ENCODE measurements at regions not wholly inside any gene's neighbourhood (a gene's known extent, or its start where the extent isn't known, plus 50 kb on each side); places are given as distances from the start of the nearest gene placed in this dataset.
"Not testable (repeated sequence)": the region's sequence is repeated elsewhere in the genome, so short reads cannot be mapped to it uniquely, and the experiment has no call there.

DNA sequence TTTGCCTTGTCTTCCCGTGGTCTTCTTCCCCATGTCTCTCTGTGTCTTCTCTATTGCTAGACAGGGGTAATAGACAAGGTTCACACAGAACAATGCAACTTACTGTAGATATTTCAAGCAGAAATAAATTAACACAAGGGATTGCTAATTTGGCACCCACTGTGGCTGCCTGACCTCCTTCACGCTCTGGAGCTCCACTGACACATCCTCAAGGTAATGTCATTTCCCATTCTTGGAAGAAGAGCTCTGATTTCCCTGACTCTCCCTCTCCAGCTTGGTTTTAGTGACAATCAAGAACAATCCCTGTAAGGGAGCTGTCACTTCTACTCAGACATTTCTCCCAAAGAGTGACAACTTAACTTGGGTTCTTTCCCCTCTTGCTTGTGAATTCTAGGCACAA lies 105.4 kb upstream of the NAP1L1 start:
- DNase-seq (ENCODE audit: extremely low read depth in 1 of 11, low read depth in 9 of 11, low spot score in 4 of 11) = no peak

- DNase-seq (ENCODE audit: extremely low read depth in 1 of 11, low read depth in 9 of 11, low spot score in 4 of 11) = no peak
These were observed 102.7 kb upstream of the NAP1L1 start for GRCh38 chr12:76187177-76187576.

GRCh38 chr12:76186131-76186906 lies 101.8 kb upstream of the NAP1L1 start:
- DNase-seq (ENCODE audit: extremely low read depth in 1 of 11, low read depth in 9 of 11, low spot score in 4 of 11) = no peak

DNA sequence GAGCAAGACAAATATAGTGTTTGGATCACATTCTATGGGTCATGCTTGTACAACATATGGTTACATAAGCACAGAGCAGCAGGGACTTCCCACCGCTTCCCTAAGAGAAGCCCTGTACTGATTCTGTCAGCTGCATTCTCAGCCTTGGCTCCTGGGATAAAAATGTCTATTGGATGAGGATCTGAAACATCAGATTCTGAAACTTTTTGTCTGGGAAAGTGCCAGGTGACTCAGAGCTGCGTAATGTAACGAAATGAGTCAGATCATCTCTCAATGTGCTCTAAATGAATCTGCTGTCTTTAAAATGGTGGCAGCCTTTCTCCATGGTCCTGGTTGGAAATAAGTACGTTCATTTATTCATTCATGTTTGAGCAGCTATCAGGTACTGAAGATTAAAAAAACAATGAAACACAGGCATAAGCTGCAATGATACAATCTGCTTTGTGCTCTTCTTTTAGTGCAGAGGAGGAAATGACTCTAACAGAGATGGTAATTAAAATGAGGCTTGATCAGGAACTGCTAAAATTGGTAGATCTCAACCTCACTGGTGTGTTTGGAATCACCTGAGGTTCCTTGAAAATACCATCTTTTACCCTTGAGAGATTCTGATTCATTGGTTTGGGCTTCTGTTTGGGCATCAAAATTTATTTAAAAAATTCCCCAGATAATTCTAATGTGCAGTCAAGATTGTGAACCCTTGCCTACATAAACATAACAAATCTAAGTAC lies 99.1 kb upstream of the NAP1L1 start:
- DNase-seq (ENCODE audit: extremely low read depth in 1 of 11, low read depth in 9 of 11, low spot score in 4 of 11) = no peak

DNA sequence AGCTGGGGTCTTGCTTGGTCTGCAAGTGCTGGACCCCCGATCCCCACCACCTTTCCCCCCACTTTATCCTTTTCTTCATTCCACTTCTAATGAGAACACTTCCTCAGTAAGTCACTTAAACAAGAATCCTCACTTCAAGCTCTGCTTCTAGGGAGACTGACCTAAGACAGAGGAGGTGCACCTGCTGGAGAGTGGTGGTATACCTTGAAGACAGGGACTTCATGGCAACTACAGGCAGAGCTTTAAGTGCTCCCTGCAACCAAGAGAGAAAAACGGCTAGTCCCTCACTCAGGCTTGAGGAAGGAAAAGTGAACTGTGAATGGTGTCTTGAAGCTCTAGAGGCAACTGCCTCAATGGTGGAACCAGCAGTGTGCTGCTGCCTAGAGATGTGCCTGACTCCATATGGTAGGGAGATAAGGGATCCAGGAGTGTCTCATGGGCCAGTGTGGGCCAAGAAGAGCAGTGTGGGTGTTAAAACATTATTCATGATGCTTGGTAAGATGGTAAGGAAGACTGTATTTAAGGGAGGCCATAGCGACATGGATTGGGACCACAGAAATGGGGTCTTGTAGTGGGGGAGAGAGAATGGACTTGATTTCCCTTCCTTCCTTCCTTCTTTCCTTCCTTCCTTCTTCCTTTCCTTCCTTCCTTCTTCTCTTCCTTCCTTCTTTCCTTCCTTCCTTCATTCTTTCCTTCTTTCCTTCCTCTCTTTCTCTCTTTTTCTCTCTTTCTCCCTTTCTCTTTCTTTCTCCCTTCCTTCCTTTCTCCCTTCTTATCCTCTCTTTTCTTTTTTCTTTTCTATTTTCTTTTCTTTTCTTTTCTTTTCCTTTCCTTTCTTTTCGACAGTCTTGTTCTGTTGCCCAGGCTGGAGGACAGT lies 96.2 kb upstream of the NAP1L1 start:
- DNase-seq (ENCODE audit: extremely low read depth in 1 of 11, low read depth in 9 of 11, low spot score in 4 of 11) = no peak

- DNase-seq (ENCODE audit: extremely low read depth in 1 of 11, low read depth in 9 of 11, low spot score in 4 of 11) = no peak
These were observed 94.0 kb upstream of the NAP1L1 start for GRCh38 chr12:76178452-76178851.

DNA sequence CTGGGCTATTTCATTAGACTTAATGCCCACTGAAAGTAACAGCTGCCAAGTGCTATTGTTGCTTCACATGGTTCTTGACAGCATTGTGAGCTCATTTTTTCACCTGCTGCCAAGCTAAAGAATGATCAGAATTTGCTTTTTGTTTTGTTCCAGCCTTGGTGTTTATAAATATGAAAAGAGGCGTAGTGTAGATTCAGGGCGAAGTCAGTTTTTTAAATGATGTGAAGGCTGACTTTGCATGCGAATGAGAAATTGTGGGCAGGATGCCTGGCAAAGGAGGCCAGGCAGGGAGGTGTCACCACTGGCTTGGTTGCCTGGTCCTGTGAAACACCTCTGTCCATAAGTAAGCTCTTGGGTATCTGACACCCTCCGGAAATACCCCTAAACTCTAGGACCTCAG lies 93.3 kb upstream of the NAP1L1 start:
- no peak for DNase-seq (ENCODE audit: extremely low read depth in 1 of 11, low read depth in 9 of 11, low spot score in 4 of 11)

DNA sequence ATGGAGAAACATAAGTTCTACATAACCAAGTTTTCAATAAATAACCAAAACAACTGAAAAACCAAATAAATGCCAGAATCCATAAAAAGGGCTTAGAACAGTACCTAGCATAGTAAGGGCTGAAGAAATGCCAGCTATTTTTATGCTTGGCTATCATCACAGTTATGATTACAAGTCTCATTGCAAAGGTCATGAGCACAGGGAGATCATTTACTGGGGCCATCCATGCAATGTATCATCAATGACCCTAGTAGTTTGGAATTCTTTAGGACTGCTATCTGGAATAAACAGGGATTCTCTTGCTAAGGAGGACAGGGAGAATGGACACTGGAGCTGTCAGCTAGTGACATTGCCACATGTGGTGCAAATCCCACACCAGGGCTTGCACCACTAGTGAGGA lies 92.5 kb upstream of the NAP1L1 start:
- DNase-seq (ENCODE audit: extremely low read depth in 1 of 11, low read depth in 9 of 11, low spot score in 4 of 11) = no peak

DNA sequence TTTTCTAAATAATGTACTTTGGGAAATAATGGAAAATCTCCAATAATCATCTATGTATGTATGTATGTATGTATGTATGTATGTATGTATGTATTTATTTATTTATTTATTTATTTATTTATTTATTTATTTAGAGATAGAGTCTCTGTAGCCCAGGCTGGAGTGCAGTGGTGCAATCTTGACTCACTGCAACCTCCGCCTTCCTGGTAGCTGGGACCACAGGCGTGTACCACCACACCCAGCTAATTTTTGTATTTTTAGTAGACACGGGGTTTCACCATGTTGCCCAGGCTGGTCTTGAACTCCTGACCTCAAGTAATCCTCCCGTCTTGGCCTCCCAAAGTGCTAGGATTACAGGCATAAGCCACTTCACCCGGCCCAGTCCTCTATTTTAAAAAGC lies 91.5 kb upstream of the NAP1L1 start:
- DNase-seq (ENCODE audit: extremely low read depth in 1 of 11, low read depth in 9 of 11, low spot score in 4 of 11) = not testable (repeated sequence)

DNA sequence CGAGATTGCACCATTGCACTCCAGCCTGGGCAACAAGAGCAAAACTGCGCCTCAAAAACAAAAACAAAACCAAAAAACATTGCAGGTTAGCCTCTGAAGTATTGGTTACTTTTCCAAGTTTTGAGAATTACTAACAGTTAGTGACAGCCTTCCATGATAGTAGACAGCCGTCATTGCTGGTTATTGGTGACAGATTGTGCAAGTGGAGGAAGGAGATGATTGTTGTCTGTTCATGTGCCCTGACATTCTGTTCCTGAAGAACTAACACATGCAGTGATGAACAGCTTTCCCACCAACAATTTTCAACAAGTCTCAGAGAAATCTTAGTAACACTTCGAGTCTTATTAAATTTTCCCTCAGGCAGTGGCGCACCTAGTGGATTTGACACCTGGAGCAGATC lies 89.3 kb upstream of the NAP1L1 start:
- no peak for DNase-seq (ENCODE audit: extremely low read depth in 1 of 11, low read depth in 9 of 11, low spot score in 4 of 11)

DNA sequence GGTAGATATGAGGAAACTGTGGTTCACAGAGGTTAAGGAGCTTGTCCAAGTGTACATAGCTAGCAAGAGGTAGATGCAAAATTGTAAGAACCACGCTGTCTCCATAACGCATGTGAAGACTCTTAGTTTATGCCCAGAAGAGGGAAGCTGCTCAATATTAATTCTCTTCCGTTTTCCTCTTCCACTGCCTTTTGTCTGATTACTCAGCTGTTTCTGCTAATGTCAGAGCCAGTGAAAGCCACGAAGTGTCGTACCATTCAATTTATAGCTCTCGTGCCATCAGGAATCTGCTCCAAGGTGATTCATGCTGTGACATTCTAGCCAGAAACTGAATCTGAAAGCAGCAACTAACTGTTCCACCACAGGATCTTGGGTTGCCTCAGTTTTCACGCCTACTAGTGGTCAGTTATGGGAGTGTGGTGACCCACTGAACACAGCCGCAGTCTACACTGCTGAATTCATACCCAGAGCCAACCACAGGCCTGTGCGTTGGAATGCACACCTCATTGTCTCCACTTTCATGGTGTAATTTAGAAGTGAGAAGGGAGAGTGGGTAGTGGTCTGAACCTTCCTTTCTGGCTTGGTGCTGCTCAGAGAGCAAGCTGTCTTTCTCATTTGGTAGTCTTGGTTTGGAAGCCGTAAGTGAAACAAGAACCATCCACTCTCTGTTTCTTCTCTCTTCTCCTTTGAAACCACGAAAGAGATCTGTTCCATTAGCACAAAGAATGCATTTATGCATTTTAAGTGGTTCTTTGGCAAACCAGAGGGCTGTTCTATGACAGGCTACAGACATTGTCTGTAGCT lies 74.2 kb upstream of the NAP1L1 start:
- DNase-seq (ENCODE audit: extremely low read depth in 1 of 11, low read depth in 9 of 11, low spot score in 4 of 11) = peak in 7 of 11 donors; percentile 7 to 18 (median 10)

DNA sequence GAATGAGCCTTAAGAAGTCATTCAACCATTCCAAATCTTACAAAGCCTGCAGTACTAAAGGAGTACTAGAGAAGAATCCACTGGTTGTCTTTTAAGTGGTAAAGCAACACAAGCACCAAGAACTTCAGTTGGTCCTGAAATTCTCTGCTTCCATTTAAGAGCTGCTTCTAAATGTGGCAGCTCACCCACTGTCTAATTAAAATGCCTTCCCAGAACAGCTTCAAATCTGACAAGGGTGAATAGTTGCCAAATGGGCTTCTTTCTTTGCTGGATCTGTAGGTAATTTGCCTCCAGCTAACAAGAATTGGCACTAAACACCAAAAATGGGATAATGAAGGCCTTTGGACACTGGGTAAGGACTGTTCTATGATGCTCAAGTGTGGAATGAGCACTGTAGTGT lies 72.2 kb upstream of the NAP1L1 start:
- DNase-seq (ENCODE audit: extremely low read depth in 1 of 11, low read depth in 9 of 11, low spot score in 4 of 11) = no peak

DNA sequence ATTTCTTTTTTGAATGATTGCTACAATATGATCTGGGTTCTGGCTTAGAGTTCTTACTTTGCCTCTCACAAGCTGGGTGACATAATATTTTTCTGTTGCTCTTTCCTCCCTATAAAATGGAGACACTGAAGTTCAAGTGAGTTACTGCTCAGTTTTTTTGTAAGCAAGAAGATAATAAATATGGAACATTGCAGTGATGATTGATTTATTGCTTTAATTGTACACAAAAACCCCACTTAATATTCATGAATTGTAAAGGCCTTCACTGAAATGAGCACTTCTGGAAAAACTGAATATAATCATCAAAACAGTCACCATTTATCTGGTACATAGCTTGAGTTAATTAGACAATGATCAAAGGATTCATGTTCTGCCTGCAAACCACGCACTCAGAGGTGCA lies 71.8 kb upstream of the NAP1L1 start:
- no peak for DNase-seq (ENCODE audit: extremely low read depth in 1 of 11, low read depth in 9 of 11, low spot score in 4 of 11)

GRCh38 chr12:76155157-76155670 lies 70.7 kb upstream of the NAP1L1 start:
- no peak for DNase-seq (ENCODE audit: extremely low read depth in 1 of 11, low read depth in 9 of 11, low spot score in 4 of 11)

- DNase-seq (ENCODE audit: extremely low read depth in 1 of 11, low read depth in 9 of 11, low spot score in 4 of 11) = no peak
These were observed 69.1 kb upstream of the NAP1L1 start for GRCh38 chr12:76153616-76154015.

DNA sequence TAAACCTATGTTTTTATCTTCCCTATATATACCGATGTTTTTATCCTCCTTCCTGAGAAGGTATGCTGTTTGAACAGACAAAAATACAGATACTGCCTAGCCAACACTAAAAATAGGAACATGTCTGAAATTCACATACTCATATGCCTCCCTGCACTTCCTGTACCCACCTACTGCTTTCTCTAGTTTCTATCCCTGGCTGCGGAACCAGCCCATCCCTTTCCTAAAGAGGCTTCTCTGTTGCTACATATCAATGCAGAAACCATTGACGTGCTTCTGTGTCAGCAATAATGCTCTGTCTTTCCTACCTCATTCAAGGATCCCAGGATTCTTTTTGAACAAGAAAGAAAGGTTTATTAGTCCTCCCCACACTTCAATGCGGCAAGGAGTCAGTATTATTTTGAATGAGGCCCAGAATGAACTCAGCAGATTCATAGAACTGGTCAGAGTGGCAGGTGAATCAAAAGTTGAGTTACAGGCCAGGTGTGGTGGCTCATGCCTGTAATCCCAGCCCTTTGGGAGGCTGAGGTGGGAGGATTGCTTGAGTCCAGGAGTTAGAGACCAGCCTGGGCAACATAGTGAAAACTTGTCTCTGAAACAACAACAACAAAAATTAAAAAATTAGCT lies 67.8 kb upstream of the NAP1L1 start:
- DNase-seq (ENCODE audit: extremely low read depth in 1 of 11, low read depth in 9 of 11, low spot score in 4 of 11) = no peak

DNA sequence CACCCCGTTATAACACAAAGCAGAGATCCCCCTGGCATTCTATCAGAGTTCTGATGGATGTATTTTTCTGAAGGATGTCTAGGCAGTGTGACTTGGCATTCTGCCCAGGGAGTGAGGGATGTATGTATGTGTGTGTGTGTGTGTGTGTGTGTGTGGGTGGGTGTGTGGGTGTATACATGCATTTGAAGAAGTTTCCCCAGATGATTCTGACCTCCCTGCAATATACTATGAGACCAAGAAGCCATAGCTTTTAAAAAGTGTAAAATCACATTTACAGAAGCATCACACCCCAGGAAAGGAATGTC lies 59.7 kb upstream of the NAP1L1 start:
- DNase-seq (ENCODE audit: extremely low read depth in 1 of 11, low read depth in 9 of 11, low spot score in 4 of 11) = peak in 3 of 11 donors; percentile 8 to 15 (median 14)

Data from renal cortex interstitium (tissue), 11 donors.